ENCODE measurements at regions not wholly inside any gene's neighbourhood (a gene's known extent, or its start where the extent isn't known, plus 50 kb on each side); places are given as distances from the start of the nearest gene placed in this dataset.

DNA sequence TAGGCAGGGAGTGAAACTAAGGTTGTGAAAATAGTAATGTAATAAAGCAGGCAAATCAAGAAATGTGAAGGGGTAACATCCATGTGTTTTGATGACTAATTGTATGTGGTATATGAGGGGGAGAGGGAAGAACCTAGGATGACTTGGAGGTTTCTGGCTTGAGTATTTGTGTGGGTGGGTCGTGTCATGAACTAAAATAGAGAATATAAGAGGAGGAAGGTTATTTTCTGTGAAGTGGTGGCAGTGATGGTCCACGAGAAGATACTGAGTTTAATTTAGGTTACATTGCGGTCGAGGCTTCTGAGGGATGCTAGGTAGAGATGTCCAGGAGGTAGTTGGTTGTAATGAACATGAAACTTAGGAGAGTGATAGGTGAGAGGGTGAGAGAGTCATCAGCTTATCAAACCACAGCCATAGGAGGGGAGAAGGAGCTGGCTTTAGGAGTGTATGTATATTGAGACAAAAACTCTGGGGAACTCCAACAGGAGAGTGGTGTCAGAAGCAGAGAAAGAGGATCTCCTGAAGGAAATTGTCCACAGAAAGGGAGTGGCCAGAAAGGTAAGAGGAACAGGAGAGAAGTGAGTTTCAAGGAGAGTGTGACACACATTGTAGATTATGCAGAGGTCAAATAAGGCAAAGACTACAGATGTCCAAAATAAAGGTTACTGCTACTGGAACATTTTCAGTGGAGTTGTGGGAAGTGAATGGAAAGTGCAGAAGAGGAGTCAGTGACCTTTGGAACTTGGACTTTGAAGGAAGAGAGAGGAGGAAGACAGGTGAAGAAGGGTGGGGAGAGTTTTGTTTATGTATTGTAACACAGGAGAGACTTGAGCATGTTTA is 89.0 kb upstream of the MACF1 start (continued):
- peak; percentile 25 for TF ChIP-seq HMBOX1 (IDR thresholded peaks at IDR 0.05)
- peak; percentile 93 for TF ChIP-seq NFE2 (IDR thresholded peaks at IDR 0.05; ENCODE audit: low read depth)
- TF ChIP-seq NFRKB (IDR thresholded peaks at IDR 0.05; ENCODE audit: low read depth) = peak; percentile 46; the same call in 1 of the 2 replicates
- TF ChIP-seq VEZF1 (CRISPR knock-in tag; IDR thresholded peaks at IDR 0.05) = no peak
- peak; percentile 51; the same call in 1 of the 2 replicates for TF ChIP-seq SPI1 (IDR thresholded peaks at IDR 0.05; ENCODE audit: borderline replicate concordance, low read depth, low read length)
- TF ChIP-seq, protein P1, sequence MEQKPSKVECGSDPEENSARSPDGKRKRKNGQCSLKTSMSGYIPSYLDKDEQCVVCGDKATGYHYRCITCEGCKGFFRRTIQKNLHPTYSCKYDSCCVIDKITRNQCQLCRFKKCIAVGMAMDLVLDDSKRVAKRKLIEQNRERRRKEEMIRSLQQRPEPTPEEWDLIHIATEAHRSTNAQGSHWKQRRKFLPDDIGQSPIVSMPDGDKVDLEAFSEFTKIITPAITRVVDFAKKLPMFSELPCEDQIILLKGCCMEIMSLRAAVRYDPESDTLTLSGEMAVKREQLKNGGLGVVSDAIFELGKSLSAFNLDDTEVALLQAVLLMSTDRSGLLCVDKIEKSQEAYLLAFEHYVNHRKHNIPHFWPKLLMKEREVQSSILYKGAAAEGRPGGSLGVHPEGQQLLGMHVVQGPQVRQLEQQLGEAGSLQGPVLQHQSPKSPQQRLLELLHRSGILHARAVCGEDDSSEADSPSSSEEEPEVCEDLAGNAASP (IDR thresholded peaks at IDR 0.05) = peak; percentile 26; the same call in 1 of the 2 replicates
- TF ChIP-seq RCOR1 (IDR thresholded peaks at IDR 0.05; ENCODE audit: borderline replicate concordance in 1 of 2, low read depth in 2 of 2, low read length in 2 of 2) = peak in 1 of 2 experiments; percentile 11; a peak in 1 of 4 replicates
- peak; percentile 38; the same call in 1 of the 2 replicates for TF ChIP-seq EP300 (IDR thresholded peaks at IDR 0.05; ENCODE audit: low read length)
- TF ChIP-seq SMARCC2 (IDR thresholded peaks at IDR 0.05; ENCODE audit: low read depth) = peak; percentile 71
